Endothelial cell of hepatic sinusoid (primary cell): ENCODE measurements at regions not wholly inside any gene's neighbourhood (a gene's known extent, or its start where the extent isn't known, plus 50 kb on each side); places are given as distances from the start of the nearest gene placed in this dataset.

Source experiments
- in situ Hi-C: cut with HindIII; loops from 2 replicates; pipeline ENCODE4 v1.10.0; 2017; ENCODE audit warnings: low sequenced_read_pairs

DNA sequence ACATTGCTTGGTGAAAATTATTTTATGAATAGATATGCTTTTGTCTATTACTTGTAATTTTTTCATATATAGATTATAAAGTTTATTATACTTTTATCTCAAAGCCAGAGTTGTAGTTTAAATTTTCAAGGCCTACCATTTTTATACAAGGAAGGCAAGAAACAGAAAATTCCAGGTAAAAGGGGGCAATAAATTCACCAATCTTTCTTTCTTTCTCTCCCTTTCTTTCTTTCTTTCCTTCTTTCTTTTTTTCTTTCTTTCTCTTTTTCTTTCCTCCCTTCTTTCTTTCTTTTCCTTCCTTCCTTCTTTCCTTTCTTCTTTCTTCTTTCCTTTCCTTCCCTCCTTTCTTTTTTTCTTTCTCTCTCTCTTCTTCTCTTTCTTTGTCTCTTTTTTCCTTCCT lies 529.4 kb downstream of the PCDH17 start:
- in situ Hi-C loops, result no loop called here

DNA sequence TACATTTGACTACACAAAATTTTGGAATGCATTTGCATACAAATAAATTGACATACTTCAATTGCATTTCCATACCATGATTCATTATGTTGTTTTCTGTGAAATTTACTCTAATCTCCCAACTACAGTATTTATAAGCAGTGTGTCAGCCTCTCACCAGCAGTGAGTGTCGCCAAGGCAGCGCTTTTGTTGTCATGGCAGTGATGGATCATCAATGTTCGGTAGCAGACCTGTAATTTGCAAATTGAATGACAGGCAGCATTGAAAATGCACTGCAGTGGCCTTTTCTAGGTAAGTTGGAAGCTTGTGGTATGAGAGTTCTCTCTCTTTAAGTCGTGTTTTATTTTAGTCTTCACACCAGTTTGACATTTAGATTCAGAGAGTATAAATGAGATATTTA lies 534.1 kb downstream of the PCDH17 start:
- in situ Hi-C loops, result no loop called here

GRCh38 chr13:58181111-58181510 lies 549.6 kb downstream of the PCDH17 start:
- in situ Hi-C loops, result no loop called here

DNA sequence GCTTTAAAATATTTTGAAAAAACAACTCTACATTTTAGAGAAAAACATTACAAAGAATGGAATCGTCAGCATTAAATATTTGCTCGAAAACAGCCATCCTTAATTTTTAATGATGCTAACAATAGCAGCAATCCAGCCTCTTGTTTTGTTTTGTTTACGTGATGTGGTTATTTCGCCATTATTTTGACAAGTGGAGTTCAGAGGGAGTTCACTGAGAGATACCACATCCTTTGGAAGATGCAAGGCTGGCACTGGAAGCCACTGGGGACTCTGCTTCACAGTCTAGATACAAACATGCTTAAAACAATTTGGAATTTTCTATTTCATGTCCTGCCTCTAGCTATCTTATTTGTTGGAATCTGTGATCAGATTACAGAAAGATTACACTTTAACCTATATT lies 556.3 kb downstream of the PCDH17 start:
- in situ Hi-C loops, result no loop called here

DNA sequence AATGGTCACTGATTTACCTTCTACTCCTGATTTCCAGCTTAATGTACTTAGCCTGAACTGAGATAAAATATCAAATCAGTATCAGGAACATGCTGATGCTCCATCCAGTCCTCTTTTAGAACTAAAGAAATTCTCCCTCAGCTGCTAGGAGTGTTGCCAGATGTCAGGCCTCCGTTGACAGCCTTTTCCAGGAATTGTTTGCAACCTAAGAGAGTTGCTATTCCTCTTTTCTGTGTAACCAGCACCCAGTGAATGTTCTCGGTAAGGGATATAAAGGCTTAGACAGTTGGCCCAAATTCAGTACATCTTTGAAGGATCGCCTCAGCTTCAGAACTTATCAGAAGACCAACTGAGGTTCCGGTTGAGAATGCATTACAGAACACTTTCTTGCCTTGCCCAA lies 559.0 kb downstream of the PCDH17 start:
- in situ Hi-C loops, result no loop called here

GRCh38 chr13:58191754-58192153 lies 560.2 kb downstream of the PCDH17 start:
- in situ Hi-C loops, result no loop called here

DNA sequence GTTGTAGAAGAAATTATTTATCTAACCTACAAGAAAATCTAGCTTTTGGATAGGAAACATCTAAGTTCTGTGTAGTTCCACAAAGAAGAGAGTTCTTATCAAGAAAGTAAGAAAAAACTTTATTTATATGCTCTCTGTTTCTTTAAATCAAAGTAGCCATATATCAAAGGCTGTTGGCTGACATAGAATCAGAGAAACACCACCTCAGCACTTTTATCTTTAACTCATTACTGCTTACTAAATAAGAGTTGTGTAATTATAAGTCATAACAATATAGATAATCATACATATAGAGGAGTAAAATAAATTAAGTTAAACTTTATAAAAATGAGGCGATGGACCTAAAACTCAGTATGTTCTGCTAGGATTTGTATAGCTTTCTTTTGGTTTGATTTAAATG lies 570.6 kb downstream of the PCDH17 start:
- in situ Hi-C loops, result no loop called here

DNA sequence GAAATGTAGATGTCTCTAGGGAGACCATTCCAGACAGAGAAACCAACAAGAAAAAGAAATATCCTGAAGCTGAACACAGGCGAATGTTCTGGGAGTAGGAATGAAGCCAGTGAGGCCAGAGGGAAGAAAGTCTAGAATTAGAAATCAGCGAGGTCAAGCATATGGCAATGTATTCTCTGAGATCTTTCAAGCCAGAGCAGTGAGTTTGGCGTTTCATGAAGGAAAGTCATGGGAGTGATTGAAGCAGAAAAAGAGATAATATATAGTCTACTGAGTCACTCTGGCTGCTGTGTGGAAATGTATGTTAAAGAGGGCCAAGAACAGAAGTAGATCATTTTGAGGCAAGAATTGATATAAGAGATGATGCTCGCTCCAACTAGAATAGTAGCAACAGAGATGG lies 576.0 kb downstream of the PCDH17 start:
- in situ Hi-C loops, result no loop called here

DNA sequence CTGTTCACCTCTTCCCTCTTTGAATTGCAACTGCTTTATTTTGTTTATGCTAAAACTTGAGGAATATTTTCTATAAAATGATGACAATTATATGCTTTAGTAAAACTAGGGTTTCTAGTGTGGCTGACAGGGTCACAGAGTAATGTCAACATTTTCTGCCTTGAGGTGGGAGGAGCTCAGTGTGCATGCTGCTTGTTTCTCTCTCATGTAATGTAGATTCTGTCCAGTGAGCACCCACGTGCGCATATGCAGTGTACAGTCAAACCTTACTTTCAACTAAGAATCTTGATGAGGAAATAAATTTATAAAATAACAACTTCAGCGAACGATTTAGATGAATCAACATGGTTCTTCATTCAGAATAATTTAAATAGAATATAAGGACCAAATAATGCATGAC lies 603.9 kb downstream of the PCDH17 start:
- in situ Hi-C loops, result no loop called here

DNA sequence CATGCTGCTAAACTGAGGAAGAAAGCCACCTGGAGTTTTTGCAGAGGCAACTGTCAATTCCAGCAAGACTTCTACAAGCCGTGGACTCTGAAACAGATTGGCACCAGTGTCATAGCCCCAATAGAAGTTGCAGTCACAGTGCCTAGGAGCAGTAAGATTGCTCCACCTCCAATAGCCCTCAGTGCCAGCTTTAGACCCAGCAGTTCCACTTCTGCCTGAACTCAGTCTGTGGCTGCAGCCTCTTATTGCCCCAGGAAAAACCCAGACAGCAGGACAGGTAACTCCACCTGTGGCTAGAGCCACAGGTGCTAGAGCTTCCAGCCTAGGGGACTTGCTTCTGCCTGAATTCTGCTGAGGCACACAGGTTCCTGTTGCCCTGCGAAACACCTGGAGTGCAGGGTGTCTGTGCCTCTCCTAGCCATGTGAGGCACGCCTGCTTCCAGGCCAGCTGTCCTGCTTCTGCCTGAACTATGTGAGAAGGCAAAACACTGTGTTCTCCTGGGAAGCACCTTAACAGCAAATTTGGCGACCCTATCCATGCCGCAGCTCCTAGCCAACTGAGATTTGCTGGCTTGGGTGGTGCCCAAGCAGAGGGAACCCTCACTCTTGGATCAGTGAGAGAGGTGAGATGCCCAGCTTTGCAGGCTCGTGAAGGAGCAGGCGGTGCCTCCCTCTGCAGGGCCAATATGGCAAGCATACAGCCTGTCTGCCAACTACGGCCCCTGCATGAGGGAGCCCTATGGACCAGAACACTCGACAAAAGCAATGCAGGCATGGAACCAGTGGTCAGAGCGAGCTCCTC lies 607.6 kb downstream of the PCDH17 start:
- in situ Hi-C loops, result no loop called here

DNA sequence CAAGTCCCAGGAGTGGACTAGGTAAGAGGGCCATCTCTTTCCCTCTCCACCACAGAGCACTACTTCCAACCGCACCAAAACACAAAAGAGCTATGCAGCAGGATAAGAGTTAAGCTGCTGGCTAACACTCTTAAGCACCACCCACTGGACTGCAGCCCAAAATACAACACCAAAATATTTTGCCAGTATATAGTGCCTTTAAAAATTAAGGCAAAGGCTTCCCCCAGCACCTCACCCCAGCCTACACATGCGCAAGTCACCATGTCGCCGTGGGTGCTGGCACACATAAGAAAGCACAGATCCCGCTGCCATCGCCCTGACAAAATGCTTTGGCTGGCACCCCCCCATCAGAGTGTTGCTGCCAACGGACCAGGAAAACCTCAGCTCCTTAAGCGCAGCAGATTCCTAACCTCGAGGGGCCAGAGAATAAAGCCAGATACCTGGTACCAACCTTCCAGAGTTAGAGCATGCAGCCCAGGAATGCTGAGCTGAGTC lies 608.3 kb downstream of the PCDH17 start:
- in situ Hi-C loops, result no loop called here

- in situ Hi-C loops, result no loop called here
Observed at GRCh38 chr13:58247080-58247479, 615.5 kb downstream of the PCDH17 start.

- in situ Hi-C loops, result no loop called here
Observed at GRCh38 chr13:58254943-58255342, 623.4 kb downstream of the PCDH17 start.

- in situ Hi-C loops, result no loop called here
Observed at GRCh38 chr13:58266271-58266670, 634.7 kb downstream of the PCDH17 start.

DNA sequence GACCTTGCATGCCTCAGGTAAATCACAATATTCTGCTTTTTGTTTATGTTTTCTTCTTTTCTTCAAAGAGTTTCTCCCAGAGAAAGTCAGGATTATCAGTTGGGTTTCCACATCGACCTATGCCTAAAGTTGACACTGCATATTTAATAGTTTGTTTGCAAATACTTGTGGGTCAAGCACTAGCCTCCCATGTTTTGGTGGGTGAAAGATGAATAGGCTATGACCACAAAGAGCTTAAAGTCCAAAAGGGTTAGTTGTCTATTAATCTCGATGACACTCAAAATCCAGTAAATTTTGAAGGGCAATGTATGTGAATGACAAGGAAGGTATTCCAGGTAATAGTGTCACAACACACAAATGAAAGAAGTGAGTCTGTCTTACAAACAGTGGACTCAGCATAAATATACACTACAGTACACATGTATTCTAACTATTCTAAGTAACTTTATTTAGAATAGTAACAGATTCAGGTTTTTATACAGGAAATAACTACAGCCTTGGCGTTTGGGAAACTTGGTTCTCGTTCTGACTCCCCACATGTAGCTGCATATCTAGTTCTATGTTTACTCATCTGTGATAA lies 667.1 kb downstream of the PCDH17 start:
- in situ Hi-C loops, result no loop called here

DNA sequence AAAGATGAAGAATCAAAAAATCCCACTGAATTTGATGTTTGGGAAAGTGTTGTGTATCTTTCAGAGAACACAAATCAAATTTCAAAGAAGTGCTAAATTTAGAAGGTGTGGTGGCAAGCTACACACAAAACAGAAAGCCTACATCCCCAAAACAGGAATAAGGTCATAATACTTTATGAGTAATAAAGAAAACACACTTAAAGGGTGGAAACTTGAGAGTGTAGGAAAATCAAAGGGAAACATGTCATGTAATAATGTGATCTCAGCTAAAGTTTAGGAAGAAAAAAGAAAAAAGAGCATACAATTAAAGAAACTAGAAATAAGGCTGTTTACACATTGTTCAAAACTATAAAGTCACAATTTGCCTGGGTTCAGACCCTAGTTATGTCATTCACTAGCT lies 668.7 kb downstream of the PCDH17 start:
- in situ Hi-C loops, result no loop called here

DNA sequence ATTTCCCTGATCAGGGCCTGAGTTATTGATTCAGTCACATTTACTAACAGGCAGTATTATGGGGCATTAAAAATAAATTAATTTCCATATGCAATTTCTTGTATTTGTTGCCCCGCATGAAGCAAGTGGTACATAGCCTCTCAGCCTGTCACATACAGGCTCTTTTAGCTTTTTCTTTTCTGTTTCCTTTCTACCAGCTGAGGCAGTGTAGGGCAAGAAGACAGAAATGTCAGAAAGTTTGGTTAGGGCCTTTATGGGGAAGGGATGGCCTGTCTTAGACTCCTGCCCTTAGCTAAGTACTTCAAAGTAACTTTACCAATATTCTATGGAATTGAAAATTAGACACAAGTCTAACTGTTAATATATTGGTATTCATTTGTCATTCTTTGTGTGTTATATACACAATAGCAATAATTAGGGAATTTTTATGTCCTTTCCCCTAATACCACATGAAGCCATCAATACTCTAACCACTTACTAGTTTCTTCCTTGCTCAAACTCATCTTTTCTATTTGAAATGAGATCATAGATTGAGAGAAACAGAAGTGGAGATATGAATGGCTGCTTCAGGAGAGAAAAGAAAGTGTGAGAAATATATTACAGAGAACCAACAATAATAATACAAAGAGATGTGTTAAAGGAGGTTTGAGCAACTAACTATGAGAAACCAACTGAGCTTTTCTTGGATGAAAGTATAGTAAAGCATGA lies 669.6 kb downstream of the PCDH17 start:
- in situ Hi-C loops, result no loop called here

DNA sequence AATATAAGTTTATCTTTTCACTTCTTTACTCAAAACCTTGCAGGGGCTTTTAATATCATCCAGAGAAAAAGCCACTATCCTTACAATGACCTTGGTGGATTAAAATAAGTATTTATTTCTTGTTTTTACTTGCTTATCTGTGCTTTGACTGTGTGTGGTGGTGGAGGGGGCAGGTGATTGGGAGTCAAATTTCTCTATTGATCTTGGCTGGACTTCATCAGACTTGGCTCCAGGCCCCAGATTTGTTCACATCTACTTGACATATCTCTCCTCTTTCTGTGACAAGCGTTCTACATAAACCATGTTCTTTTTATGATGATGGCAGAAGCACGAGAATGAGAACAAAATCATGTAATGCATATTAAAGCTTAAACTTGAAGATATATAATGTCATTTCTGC lies 670.8 kb downstream of the PCDH17 start:
- in situ Hi-C loops, result no loop called here

DNA sequence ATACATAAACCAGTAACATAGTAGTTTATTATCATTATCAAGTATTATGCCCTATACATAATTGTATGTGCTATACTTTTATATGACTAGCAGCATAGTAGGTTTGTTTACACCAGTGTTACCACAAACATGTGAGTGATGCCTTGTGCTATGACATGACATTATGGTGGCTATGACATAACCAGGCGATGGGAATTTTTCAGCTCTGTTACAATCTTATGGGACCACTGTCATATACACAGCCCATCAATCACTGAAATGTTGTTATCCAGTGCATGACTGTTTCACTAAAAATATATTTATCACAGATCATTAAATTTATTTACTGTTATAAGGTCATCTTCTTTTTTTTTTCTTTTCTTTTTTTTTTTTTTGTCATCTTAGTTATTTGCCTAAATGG lies 674.5 kb downstream of the PCDH17 start:
- in situ Hi-C loops, result no loop called here

DNA sequence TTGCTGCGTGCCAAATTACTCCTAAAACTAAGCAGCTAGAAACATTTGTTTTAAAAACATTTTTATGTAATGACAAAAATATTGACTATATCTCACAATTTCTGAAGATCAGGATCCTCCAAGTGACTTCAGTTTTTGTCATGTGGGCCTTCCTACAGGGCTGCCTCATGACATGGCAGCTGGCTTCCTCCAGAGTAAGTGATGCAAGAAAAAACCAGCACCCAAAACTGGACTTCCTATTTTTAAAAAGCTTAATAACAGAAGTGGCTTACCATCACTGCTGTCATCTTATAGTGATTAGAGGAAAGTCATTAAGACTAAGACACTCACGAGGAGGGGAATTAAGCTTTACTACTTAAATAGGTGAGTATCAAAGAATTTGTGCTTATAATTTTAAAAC lies 681.7 kb downstream of the PCDH17 start:
- in situ Hi-C loops, result no loop called here

DNA sequence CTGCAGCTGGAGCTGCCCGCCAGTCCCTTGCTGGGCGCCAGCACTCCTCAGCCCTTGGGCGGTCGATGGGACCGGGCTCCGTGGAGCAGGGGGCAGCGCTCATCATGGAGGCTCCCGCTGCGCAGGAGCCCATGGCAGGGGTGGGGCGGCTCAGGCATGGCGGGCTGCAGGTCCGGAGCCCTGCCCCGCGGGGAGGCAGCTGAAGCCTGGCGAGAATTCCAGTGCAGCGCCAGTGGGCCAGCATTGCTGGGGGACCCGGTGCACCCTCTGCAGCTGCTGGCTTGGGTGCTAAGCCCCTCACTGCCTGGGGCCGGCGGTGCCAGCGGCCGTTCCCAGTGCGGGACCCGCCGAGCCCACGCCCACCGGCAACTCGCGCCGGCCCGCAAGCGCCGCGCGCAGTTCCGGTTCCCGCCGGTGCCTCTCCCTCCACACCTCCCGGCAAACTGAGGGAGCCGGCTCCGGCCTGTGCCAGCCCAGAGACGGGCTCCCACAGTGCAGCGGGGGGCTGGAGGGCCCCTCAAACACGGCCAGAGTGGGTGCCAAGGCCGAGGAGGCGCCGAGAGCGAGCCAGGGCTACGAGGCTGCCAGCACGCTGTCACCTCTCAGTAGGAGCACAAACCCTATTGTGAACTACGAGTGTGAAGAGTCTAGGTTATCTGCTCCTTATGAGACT lies 687.1 kb downstream of the PCDH17 start:
- in situ Hi-C loops, result no loop called here
